ENCODE measurements at regions not wholly inside any gene's neighbourhood (a gene's known extent, or its start where the extent isn't known, plus 50 kb on each side); places are given as distances from the start of the nearest gene placed in this dataset.

DNA sequence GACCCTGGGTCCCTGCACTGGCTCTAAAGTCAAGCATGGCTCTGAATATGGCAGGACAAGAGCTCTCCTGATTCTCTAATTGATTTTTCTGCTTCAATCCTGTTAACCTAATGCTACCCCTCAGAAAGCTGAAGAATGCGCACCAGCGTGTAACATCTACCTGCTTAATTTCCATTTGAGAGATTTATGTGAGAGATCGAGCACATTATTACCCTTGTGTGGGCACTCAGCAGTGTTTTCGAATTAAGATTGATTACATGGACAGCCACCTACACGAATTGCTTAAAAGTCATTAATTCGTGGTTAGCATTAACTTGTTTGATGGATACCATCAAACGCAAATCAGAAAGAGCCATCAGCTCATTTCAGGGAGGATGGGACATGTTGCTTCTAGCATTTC lies 88.7 kb upstream of the PLPP4 start:
- TF ChIP-seq, protein P1, sequence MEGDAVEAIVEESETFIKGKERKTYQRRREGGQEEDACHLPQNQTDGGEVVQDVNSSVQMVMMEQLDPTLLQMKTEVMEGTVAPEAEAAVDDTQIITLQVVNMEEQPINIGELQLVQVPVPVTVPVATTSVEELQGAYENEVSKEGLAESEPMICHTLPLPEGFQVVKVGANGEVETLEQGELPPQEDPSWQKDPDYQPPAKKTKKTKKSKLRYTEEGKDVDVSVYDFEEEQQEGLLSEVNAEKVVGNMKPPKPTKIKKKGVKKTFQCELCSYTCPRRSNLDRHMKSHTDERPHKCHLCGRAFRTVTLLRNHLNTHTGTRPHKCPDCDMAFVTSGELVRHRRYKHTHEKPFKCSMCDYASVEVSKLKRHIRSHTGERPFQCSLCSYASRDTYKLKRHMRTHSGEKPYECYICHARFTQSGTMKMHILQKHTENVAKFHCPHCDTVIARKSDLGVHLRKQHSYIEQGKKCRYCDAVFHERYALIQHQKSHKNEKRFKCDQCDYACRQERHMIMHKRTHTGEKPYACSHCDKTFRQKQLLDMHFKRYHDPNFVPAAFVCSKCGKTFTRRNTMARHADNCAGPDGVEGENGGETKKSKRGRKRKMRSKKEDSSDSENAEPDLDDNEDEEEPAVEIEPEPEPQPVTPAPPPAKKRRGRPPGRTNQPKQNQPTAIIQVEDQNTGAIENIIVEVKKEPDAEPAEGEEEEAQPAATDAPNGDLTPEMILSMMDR (conservative IDR thresholded peaks at IDR 0.05), result no peak
- TF ChIP-seq EZH2 (IDR thresholded peaks at IDR 0.05; ENCODE audit: low read depth), result no peak
